ENCODE measurements at regions not wholly inside any gene's neighbourhood (a gene's known extent, or its start where the extent isn't known, plus 50 kb on each side); places are given as distances from the start of the nearest gene placed in this dataset.

DNA sequence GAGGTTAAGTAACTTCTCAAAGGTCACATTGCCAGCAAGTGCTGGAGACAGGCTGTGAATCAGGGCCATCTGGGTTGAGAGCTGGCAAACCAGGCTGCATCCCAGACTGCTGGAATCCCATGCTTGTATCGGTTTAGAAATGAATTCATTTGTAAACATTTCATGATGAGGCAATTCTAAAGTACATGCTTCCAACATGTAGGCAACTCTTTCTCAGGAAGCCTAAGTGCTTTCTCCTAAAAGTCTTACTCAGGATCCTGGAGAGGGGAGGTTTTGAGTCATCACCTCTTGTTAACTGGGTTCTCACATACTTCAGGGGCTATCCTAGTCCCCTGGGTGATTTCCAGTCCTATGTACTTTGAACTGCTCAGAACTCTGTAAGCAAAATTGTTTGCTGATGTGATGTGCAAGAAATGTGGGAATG, 416.5 kb downstream of the MEIS1 start:
- no peaks in the 10 kb centered on the region for H3K36me3 ChIP-seq (ENCODE audit: insufficient read depth, low read length)
- H3K4me1 ChIP-seq (ENCODE audit: insufficient read depth, low read length), result peaks cover 59% of the 10 kb centered on the region
- H3K9ac ChIP-seq (ENCODE audit: low read length), result no peak overlapping the region
- no peak overlapping the region for H3K4me3 ChIP-seq (ENCODE audit: low read depth in 1 of 2, low read length in 2 of 2)
- H3K9me3 ChIP-seq (ENCODE audit: low read length), result no peaks in the 10 kb centered on the region
- no peaks in the 10 kb centered on the region for H3K27me3 ChIP-seq (ENCODE audit: control insufficient read depth in 1 of 2, insufficient read depth in 2 of 2, low read length in 2 of 2)
- H3K27ac ChIP-seq (ENCODE audit: low read depth, low read length), result peak overlapping the region; percentile 98

DNA sequence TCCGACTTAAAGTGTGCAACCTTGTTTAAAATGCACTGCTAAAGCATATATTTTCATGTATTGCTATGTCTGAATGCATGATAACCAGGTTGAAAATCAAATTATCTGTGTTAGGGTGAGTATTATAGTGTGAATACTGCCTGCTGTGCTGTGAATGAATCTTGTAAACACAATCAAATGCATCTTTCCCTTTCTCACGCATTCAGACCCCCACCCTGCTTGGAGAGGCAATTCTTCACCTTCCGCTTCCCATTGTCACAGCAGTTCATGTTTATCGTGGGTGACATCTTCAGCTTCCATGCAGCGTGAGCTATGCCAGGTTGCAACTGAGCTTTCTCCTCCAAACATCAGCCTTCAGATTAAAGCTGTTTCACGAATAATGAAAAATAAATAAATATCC, 418.0 kb downstream of the MEIS1 start:
- Histone ChIP-seq H3K27me3 (ENCODE audit: control insufficient read depth in 1 of 2, insufficient read depth in 2 of 2, low read length in 2 of 2) (no peaks in the 10 kb centered on the region), H3K9me3 (ENCODE audit: low read length) (no peaks in the 10 kb centered on the region), H3K9ac (ENCODE audit: low read length) (peak overlapping the region; percentile 6), H3K4me3 (ENCODE audit: low read depth in 1 of 2, low read length in 2 of 2) (no peak overlapping the region), H3K36me3 (ENCODE audit: insufficient read depth, low read length) (no peaks in the 10 kb centered on the region), H3K27ac (ENCODE audit: low read depth, low read length) (peak overlapping the region; percentile 98), H3K4me1 (ENCODE audit: insufficient read depth, low read length) (peaks cover 59% of the 10 kb centered on the region)

DNA sequence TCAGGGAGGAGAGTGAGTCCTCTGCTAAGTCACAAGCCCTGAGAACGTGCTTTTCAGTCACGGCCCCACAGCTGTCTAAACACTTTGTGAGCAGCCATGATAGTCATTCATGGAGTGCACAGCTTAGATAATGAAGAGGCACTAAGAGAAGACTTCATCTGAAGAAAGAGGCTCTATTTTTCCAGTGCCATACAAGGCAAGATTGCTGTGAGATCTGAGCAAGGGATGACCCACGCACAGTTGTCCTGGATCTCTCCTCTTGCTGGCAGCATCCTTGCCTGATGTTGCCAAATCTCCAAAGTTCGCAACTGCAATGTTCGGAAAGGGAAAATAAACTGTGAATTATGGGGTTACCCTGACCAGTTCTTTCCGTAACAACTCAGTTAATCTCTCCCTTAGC, 418.7 kb downstream of the MEIS1 start:
- Histone ChIP-seq H3K4me1 (ENCODE audit: insufficient read depth, low read length) (peaks cover 59% of the 10 kb centered on the region), H3K27me3 (ENCODE audit: control insufficient read depth in 1 of 2, insufficient read depth in 2 of 2, low read length in 2 of 2) (no peaks in the 10 kb centered on the region), H3K36me3 (ENCODE audit: insufficient read depth, low read length) (no peaks in the 10 kb centered on the region), H3K9me3 (ENCODE audit: low read length) (no peaks in the 10 kb centered on the region), H3K4me3 (ENCODE audit: low read depth in 1 of 2, low read length in 2 of 2) (no peak overlapping the region), H3K9ac (ENCODE audit: low read length) (peak overlapping the region; percentile 6), H3K27ac (ENCODE audit: low read depth, low read length) (peak overlapping the region; percentile 98)

DNA sequence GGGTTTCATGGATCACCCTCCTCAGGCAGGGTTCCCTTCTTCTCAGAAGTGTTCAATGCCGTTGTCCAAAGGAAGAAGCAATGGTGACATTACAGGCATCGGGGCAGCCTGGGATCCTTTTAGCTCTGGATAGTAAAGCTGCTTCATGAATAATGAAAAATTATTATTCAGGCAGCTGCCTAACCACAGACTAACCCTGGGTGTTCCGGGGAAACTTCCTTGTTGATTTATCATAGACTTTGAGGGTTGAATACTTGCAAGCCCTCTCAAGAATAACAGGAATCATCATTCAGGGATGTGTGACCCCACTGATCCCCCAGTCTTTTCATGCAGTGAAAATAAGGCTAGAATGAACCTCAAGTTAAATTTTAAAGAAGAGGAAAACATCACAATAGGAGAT, 419.4 kb downstream of the MEIS1 start:
- Histone ChIP-seq H3K9ac (ENCODE audit: low read length) (peak overlapping the region; percentile 34), H3K9me3 (ENCODE audit: low read length) (no peaks in the 10 kb centered on the region), H3K36me3 (ENCODE audit: insufficient read depth, low read length) (no peaks in the 10 kb centered on the region), H3K4me3 (ENCODE audit: low read depth in 1 of 2, low read length in 2 of 2) (peak overlapping the region in 1 of 2 donors; percentile 5), H3K4me1 (ENCODE audit: insufficient read depth, low read length) (peaks cover 55% of the 10 kb centered on the region), H3K27ac (ENCODE audit: low read depth, low read length) (peak overlapping the region; percentile 98), H3K27me3 (ENCODE audit: control insufficient read depth in 1 of 2, insufficient read depth in 2 of 2, low read length in 2 of 2) (no peaks in the 10 kb centered on the region)

DNA sequence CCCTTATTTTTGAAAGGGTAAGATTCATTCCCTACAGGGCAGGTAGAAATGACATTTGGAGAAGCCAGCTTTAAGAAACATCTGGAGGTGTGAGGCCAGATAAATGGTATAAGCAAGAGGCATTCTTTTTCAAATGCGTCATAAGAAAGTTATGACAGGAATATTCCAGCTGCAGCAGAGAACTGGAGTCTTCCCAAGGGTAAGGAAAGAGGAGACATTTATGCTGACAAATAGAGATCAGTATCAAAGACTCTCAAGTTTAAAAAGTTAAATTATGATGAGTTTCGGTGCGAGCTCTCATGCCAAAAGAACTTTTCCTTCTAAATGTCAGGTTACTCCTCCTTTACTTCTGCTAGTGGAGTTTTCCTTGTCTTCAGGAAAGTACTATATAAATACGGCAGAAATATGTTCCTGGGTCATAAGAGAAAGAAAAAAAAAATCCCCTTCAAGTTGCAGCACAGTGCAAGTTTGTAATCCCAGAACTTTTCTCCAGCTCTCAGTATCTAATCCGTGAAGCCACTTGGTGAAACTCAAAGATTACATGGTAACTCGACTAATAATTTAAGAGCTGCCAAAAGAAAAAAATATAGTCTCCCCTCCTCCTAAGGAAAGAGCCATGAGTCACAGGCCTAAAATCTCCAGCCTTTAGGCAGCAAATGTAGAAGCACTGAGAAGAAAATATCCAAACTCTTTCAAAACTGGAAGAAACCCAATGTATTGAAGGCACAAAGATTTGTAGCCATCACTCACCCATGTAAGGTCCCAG, 428.1 kb downstream of the MEIS1 start:
- H3K4me1 ChIP-seq (ENCODE audit: insufficient read depth, low read length), result peaks cover 33% of the 10 kb centered on the region

DNA sequence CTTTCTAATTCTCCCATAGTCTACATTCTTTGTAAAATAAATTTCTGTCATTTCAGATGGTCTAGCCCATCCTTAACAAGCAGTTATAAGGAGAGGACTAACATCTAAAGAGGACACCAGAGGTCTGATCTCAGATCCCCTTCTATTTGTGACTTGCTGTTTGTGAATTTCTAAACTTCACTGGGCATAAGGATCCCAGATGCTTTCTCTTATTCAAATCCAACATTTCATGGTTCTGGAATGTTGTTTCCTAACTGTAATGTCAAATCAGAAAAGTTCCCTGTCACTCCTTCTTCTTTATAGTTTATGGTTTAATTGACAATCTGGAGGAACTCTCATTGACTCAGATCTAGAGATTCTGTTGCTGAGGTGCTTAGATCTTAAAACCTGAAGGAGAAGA, 430.2 kb downstream of the MEIS1 start:
- H3K27me3 ChIP-seq (ENCODE audit: control insufficient read depth in 1 of 2, insufficient read depth in 2 of 2, low read length in 2 of 2), result no peaks in the 10 kb centered on the region
- H3K4me3 ChIP-seq (ENCODE audit: low read depth in 1 of 2, low read length in 2 of 2), result no peak overlapping the region
- peaks cover 33% of the 10 kb centered on the region for H3K4me1 ChIP-seq (ENCODE audit: insufficient read depth, low read length)
- no peaks in the 10 kb centered on the region for H3K9me3 ChIP-seq (ENCODE audit: low read length)
- H3K36me3 ChIP-seq (ENCODE audit: insufficient read depth, low read length), result no peaks in the 10 kb centered on the region
- no peak overlapping the region for H3K27ac ChIP-seq (ENCODE audit: low read depth, low read length)
- H3K9ac ChIP-seq (ENCODE audit: low read length), result no peak overlapping the region

More for the DNA sequence above, 428.1 kb downstream of the MEIS1 start:
- Histone ChIP-seq H3K27me3 (ENCODE audit: control insufficient read depth in 1 of 2, insufficient read depth in 2 of 2, low read length in 2 of 2) (no peaks in the 10 kb centered on the region), H3K9ac (ENCODE audit: low read length) (no peak overlapping the region), H3K36me3 (ENCODE audit: insufficient read depth, low read length) (no peaks in the 10 kb centered on the region), H3K4me3 (ENCODE audit: low read depth in 1 of 2, low read length in 2 of 2) (no peak overlapping the region), H3K9me3 (ENCODE audit: low read length) (no peaks in the 10 kb centered on the region), H3K27ac (ENCODE audit: low read depth, low read length) (peak overlapping the region; percentile 71)

DNA sequence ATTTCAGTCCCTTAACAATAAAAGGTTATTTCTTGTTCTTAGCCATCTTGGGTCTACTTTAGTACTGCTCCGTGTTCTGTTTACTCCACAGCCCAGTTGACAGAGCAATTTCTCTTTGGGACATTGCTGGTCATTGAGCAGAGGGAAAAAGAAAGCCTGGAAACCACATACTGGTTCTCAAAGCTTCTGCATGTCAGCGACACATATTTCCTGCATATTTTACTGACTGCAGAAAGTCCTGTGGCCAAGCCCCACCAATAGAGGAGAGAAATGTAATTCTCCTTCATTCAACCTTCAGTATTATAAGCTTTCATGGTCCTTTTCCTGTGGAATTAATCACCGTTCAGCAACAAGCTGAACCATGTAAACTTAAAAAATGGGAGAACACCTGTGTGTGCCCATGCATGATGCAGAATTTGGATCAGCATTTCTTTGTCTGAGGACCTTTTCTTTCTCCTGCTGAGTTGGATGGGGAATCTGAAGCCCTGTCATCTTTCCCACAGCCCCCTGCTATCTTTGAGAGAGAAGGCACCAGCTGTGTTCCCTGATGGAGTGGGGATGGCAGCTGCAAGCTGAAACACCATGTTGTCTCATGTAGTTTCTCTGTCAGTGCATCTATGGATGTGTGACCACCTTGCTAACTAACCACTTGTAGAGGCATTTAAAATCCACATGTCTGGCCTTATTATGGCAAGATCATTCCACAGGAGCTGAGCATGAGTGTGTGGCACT, 431.6 kb downstream of the MEIS1 start:
- Histone ChIP-seq H3K9me3 (ENCODE audit: low read length) (no peaks in the 10 kb centered on the region), H3K27ac (ENCODE audit: low read depth, low read length) (no peak overlapping the region), H3K4me1 (ENCODE audit: insufficient read depth, low read length) (peaks cover 40% of the 10 kb centered on the region), H3K9ac (ENCODE audit: low read length) (no peak overlapping the region), H3K36me3 (ENCODE audit: insufficient read depth, low read length) (no peaks in the 10 kb centered on the region), H3K27me3 (ENCODE audit: control insufficient read depth in 1 of 2, insufficient read depth in 2 of 2, low read length in 2 of 2) (no peaks in the 10 kb centered on the region), H3K4me3 (ENCODE audit: low read depth in 1 of 2, low read length in 2 of 2) (no peak overlapping the region)

DNA sequence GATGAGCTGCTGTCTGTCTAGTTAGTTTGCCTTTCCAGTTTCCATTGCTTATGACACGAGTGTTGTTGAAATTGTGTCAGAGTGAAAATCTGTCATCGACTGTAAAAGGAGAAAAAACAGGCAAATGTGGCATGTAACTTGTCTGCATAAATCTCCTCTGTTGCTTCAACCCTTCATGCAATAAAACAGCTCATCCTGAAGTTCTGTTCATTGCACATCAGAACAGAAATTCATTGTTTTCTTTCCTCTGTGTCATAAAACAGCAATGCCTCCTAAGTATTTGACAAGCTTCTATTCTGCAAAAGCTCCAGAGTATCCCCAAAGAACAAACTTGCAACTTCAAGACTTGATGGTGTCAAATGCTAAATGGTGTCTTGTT, 432.1 kb downstream of the MEIS1 start:
- Histone ChIP-seq H3K4me3 (ENCODE audit: low read depth in 1 of 2, low read length in 2 of 2) (no peak overlapping the region), H3K9ac (ENCODE audit: low read length) (no peak overlapping the region), H3K4me1 (ENCODE audit: insufficient read depth, low read length) (peaks cover 41% of the 10 kb centered on the region), H3K27ac (ENCODE audit: low read depth, low read length) (no peak overlapping the region), H3K36me3 (ENCODE audit: insufficient read depth, low read length) (no peaks in the 10 kb centered on the region), H3K9me3 (ENCODE audit: low read length) (no peaks in the 10 kb centered on the region), H3K27me3 (ENCODE audit: control insufficient read depth in 1 of 2, insufficient read depth in 2 of 2, low read length in 2 of 2) (no peaks in the 10 kb centered on the region)

DNA sequence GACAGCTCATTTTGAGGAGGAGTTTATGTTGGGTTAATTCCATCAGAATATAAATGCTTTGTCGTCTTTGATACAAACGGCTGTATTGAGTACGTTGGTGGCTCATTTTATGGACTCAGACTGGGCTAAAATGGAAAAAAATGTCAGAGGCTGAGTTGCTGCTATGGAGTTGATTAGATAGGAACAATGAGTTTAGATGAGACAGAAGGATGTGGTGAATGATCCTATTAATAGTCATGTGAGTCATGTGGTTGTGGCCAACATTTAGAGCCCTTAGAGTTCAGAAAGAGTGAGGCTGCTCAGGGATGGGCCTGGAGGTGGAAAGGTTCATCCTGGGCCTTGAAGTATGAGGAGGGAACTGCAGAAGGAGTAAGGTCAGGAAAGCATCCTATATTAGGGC, 434.2 kb downstream of the MEIS1 start:
- no peak overlapping the region for H3K27ac ChIP-seq (ENCODE audit: low read depth, low read length)
- H3K9me3 ChIP-seq (ENCODE audit: low read length), result no peaks in the 10 kb centered on the region
- no peaks in the 10 kb centered on the region for H3K27me3 ChIP-seq (ENCODE audit: control insufficient read depth in 1 of 2, insufficient read depth in 2 of 2, low read length in 2 of 2)
- peaks cover 42% of the 10 kb centered on the region for H3K4me1 ChIP-seq (ENCODE audit: insufficient read depth, low read length)
- no peak overlapping the region for H3K4me3 ChIP-seq (ENCODE audit: low read depth in 1 of 2, low read length in 2 of 2)
- H3K9ac ChIP-seq (ENCODE audit: low read length), result no peak overlapping the region
- no peaks in the 10 kb centered on the region for H3K36me3 ChIP-seq (ENCODE audit: insufficient read depth, low read length)

DNA sequence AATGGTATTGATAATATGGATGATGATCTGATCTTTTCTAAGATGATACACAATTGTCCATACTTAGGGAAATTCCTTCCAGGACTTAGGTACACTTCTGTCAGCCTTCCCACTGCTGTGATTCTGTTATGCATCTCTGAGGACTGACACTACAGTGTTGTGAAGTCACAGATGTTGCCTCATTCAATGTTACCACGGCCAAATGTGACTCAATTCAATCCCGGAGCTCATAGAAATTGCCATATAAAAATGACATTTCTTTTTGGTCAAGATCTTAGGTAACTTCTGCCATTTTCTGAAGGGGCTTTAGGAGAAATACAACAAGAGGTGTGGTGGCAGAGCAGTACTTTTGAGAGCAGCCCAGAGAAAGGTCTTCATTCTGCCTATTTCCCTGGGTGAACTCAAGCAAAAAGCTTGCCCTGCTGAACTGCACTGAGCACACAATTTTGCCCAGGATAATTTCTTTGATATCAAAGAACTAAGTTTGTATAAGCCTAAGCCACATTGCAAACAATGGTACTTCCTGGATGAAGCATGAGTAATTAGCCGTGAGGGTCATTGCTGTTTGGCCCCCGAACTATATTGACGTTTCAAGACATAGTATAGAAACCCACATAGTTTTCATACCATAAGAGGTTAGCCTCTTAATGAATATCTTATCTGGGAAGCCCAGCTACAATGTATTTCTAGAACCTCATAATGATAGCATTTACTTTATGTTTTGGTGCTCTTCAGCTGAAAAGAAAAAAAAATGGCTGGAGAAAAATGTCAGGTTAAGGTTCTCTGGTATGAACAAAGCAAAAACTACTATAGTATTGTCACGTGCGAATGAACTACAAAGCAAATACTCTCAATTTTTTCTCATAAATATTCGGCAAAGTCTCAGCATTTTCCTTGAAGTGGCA, 437.4 kb downstream of the MEIS1 start:
- H3K9me3 ChIP-seq (ENCODE audit: low read length), result no peaks in the 10 kb centered on the region
- no peaks in the 10 kb centered on the region for H3K27me3 ChIP-seq (ENCODE audit: control insufficient read depth in 1 of 2, insufficient read depth in 2 of 2, low read length in 2 of 2)
- no peak overlapping the region for H3K4me3 ChIP-seq (ENCODE audit: low read depth in 1 of 2, low read length in 2 of 2)
- H3K36me3 ChIP-seq (ENCODE audit: insufficient read depth, low read length), result no peaks in the 10 kb centered on the region
- no peak overlapping the region for H3K9ac ChIP-seq (ENCODE audit: low read length)
- H3K27ac ChIP-seq (ENCODE audit: low read depth, low read length), result peak overlapping the region; percentile 50
- H3K4me1 ChIP-seq (ENCODE audit: insufficient read depth, low read length), result peaks cover 46% of the 10 kb centered on the region
